Prostate gland (tissue), 2 donors: ENCODE measurements at regions not wholly inside any gene's neighbourhood (a gene's known extent, or its start where the extent isn't known, plus 50 kb on each side); places are given as distances from the start of the nearest gene placed in this dataset.

Source experiments
- DNase-seq: peaks from one replicate; pipeline ENCODE4 v3.0.0-alpha.2; 2019; ENCODE audit warnings: low spot score
- H3K27ac ChIP-seq, 2 donors: fragments of 200-600 bp; sonication (generic); 2 replicates each; pipeline ENCODE4 v1.5.1; 2017 to 2019
- H3K27me3 ChIP-seq: fragments of 200-600 bp; sonication (generic); replicated peaks from 2 replicates; pipeline ENCODE4 v1.5.1; 2019; ENCODE audit not compliant: insufficient read depth
- H3K36me3 ChIP-seq, 2 donors: fragments of 200-600 bp; sonication (generic); 1 replicate in 1 of 2; 2 replicates in 1 of 2; pipeline versions ENCODE4 v1.5.1 to v1.8.1; 2017 to 2019
- H3K4me1 ChIP-seq: fragments of 200-600 bp; sonication (generic); replicated peaks from 2 replicates; pipeline ENCODE4 v1.5.1; 2019
- H3K4me3 ChIP-seq, 2 donors: fragments of 200-600 bp; sonication (generic); 2 replicates each; pipeline ENCODE4 v1.5.1; 2017 to 2019
- H3K9me3 ChIP-seq: fragments of 200-600 bp; sonication (generic); 2 replicates; pipeline ENCODE4 v1.5.1; 2017
- CTCF ChIP-seq, 4 experiments: fragments of 200-600 bp in 2 of 4; fragments of 450-650 bp in 2 of 4; sonication (generic) in 2 of 4; IDR thresholded peaks; 1 replicate in 3 of 4; 2 replicates in 1 of 4; pipeline ENCODE4 v1.5.1; 2016 to 2019; ENCODE audit warnings: antibody characterized with exemption in 4 of 4, mild to moderate bottlenecking in 2 of 4, moderate library complexity in 2 of 4
- POLR2A ChIP-seq: fragments of 450-650 bp; IDR thresholded peaks from one replicate; pipeline ENCODE4 v1.6.1; 2016; ENCODE audit warnings: antibody characterized with exemption, mild to moderate bottlenecking
- POLR2AphosphoS5 ChIP-seq: sonication (generic); formaldehyde crosslinking; IDR thresholded peaks from one replicate; pipeline ENCODE4 v1.6.1; 2017; ENCODE audit warnings: antibody characterized with exemption
- WGBS: methylation state at CpG from one replicate; pipeline ENCODE4 v1.1.5; 2018; 5-methylcytosine and 5-hydroxymethylcytosine counted together
- intact Hi-C: fragments of 100-400 bp; cut with DNase I; formaldehyde crosslinking; loops from one replicate; pipeline ENCODE4 v1.14.2; 2022

GRCh38 chr1:190540366-190540765 is 62.7 kb upstream of the BRINP3 start:
- Histone ChIP-seq H3K27me3 (no peaks in the 10 kb centered on the region), H3K9me3 (no peaks in the 10 kb centered on the region), H3K4me1 (no peaks in the 10 kb centered on the region), H3K4me3 (no peak overlapping the region), H3K36me3 (no peaks in the 10 kb centered on the region), H3K27ac (no peak overlapping the region)
- no peak for DNase-seq
- TF ChIP-seq POLR2AphosphoS5 (no peak), CTCF (IDR thresholded peaks at IDR 0.05) (no peak), POLR2A (no peak)
- intact Hi-C loops, result no loop called here

- Histone ChIP-seq H3K9me3 (no peaks in the 10 kb centered on the region), H3K4me1 (no peaks in the 10 kb centered on the region), H3K4me3 (no peak overlapping the region), H3K27me3 (no peaks in the 10 kb centered on the region), H3K27ac (no peak overlapping the region), H3K36me3 (no peaks in the 10 kb centered on the region)
- DNase-seq, result no peak
- WGBS, result 30% methylated on average over 1 of the region's 1 CpG
- intact Hi-C loops, result no loop called here
- TF ChIP-seq POLR2AphosphoS5 (no peak), POLR2A (no peak), CTCF (IDR thresholded peaks at IDR 0.05) (no peak)
Measured at GRCh38 chr1:190551638-190552037, 74.0 kb upstream of the BRINP3 start.

- Histone ChIP-seq H3K36me3 (no peaks in the 10 kb centered on the region), H3K27me3 (no peaks in the 10 kb centered on the region), H3K4me1 (no peaks in the 10 kb centered on the region), H3K27ac (no peak overlapping the region), H3K4me3 (no peak overlapping the region), H3K9me3 (no peaks in the 10 kb centered on the region)
- intact Hi-C loops, result no loop called here
- TF ChIP-seq CTCF (IDR thresholded peaks at IDR 0.05), result no peak
- 73% methylated on average over 1 of the region's 1 CpG for WGBS
- DNase-seq, result no peak
Measured at GRCh38 chr1:190560161-190560681, 82.6 kb upstream of the BRINP3 start.

GRCh38 chr1:190563230-190563629 is 85.6 kb upstream of the BRINP3 start:
- intact Hi-C loops, result no loop called here
- no peak for TF ChIP-seq CTCF (IDR thresholded peaks at IDR 0.05)
- TF ChIP-seq POLR2A, result no peak
- no peak for TF ChIP-seq POLR2AphosphoS5

GRCh38 chr1:190564117-190564516 is 86.5 kb upstream of the BRINP3 start:
- intact Hi-C loops, result no loop called here
- no peaks in the 10 kb centered on the region for H3K36me3 ChIP-seq
- no peak for DNase-seq
- H3K9me3 ChIP-seq, result no peaks in the 10 kb centered on the region
- no peak overlapping the region for H3K4me3 ChIP-seq
- no peaks in the 10 kb centered on the region for H3K27me3 ChIP-seq
- no peak overlapping the region for H3K27ac ChIP-seq
- TF ChIP-seq POLR2A (no peak), POLR2AphosphoS5 (no peak), CTCF (IDR thresholded peaks at IDR 0.05) (no peak)
- H3K4me1 ChIP-seq, result no peaks in the 10 kb centered on the region
- WGBS, result 79% methylated on average over 2 of the region's 2 CpGs

More at GRCh38 chr1:190563230-190563629, 85.6 kb upstream of the BRINP3 start:
- Histone ChIP-seq H3K4me1 (no peaks in the 10 kb centered on the region), H3K36me3 (no peaks in the 10 kb centered on the region), H3K9me3 (no peaks in the 10 kb centered on the region), H3K27ac (no peak overlapping the region), H3K27me3 (no peaks in the 10 kb centered on the region), H3K4me3 (no peak overlapping the region)
- WGBS, result 85% methylated on average over 9 of the region's 9 CpGs
- DNase-seq, result no peak
